ENCODE measurements at regions not wholly inside any gene's neighbourhood (a gene's known extent, or its start where the extent isn't known, plus 50 kb on each side); places are given as distances from the start of the nearest gene placed in this dataset.
"Not testable (repeated sequence)": the region's sequence is repeated elsewhere in the genome, so short reads cannot be mapped to it uniquely, and the experiment has no call there.

GRCh38 chr6:80922916-80923455 lies 816.5 kb downstream of the BCKDHB start:
- Histone ChIP-seq H3K4me3 (ENCODE audit: low read length) (no peak overlapping the region), H3K36me3 (ENCODE audit: control insufficient read depth, insufficient read depth, low read length) (no peaks in the 10 kb centered on the region), H3K27me3 (ENCODE audit: control insufficient read depth, insufficient read depth, low read length) (no peaks in the 10 kb centered on the region), H3K9me3 (ENCODE audit: control insufficient read depth, low read depth, low read length) (no peaks in the 10 kb centered on the region), H3K4me1 (ENCODE audit: control insufficient read depth, insufficient read depth, low read length) (no peaks in the 10 kb centered on the region), H3K27ac (ENCODE audit: low read length) (no peak overlapping the region)
- no peak for DNase-seq
- WGBS (ENCODE audit: insufficient coverage, low lambda C conversion rate): 80% methylated on average over 1 of the region's 1 CpG

GRCh38 chr6:80921861-80922460 lies 815.5 kb downstream of the BCKDHB start:
- WGBS (ENCODE audit: insufficient coverage, low lambda C conversion rate): no CpG with 5 or more reads among the region's 2 CpGs

DNA sequence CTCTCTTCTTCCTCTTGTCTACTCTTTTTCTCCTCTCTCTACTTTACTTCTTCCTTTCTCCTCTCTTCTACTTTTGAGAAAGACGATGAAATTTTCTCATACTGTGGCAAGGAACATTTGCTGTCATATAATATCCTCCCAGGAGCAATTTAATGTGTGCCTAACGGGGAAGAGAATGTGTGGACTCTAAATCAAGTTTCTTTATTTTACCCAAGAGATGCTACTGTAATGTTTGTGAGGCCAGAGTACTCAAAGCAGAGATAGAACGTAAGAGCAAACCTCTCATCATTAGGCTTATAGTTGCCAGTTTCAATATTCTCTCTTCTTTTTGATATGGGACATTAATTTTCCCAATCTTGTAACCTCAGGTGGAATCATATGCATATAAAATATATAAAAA lies 801.4 kb downstream of the BCKDHB start:
- Histone ChIP-seq H3K4me3 (ENCODE audit: low read length) (no peak overlapping the region), H3K9me3 (ENCODE audit: control insufficient read depth, low read depth, low read length) (no peaks in the 10 kb centered on the region), H3K27me3 (ENCODE audit: control insufficient read depth, insufficient read depth, low read length) (no peaks in the 10 kb centered on the region), H3K4me1 (ENCODE audit: control insufficient read depth, insufficient read depth, low read length) (no peaks in the 10 kb centered on the region), H3K36me3 (ENCODE audit: control insufficient read depth, insufficient read depth, low read length) (no peaks in the 10 kb centered on the region), H3K27ac (ENCODE audit: low read length) (no peak overlapping the region)
- 78% methylated on average over 1 of the region's 3 CpGs for WGBS (ENCODE audit: insufficient coverage, low lambda C conversion rate)
- DNase-seq: no peak

More at GRCh38 chr6:80921861-80922460, 815.5 kb downstream of the BCKDHB start:
- H3K4me3 ChIP-seq (ENCODE audit: low read length): no peak overlapping the region
- H3K27me3 ChIP-seq (ENCODE audit: control insufficient read depth, insufficient read depth, low read length): no peaks in the 10 kb centered on the region
- no peaks in the 10 kb centered on the region for H3K36me3 ChIP-seq (ENCODE audit: control insufficient read depth, insufficient read depth, low read length)
- H3K27ac ChIP-seq (ENCODE audit: low read length): no peak overlapping the region
- DNase-seq: no peak
- no peaks in the 10 kb centered on the region for H3K4me1 ChIP-seq (ENCODE audit: control insufficient read depth, insufficient read depth, low read length)
- no peaks in the 10 kb centered on the region for H3K9me3 ChIP-seq (ENCODE audit: control insufficient read depth, low read depth, low read length)

DNA sequence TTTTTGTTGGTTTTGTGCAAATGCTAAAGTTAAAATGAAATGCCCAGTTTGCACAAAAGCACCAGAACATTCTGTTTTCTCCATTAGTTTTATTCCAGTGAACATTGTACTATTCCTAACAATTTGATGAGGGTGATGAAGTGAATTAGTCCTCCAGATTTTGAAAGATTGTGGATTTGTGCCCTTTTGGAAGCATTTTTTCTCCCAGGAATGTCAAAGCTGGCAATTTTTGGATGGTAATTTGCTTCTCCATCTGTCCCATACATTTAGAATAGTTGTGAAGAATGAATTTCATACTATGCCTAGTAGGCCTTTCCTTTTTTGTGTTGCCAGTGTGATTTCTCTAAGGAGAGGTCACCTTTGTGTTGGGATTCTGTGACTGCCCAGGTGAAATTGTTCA lies 797.2 kb downstream of the BCKDHB start:
- no peaks in the 10 kb centered on the region for H3K36me3 ChIP-seq (ENCODE audit: control insufficient read depth, insufficient read depth, low read length)
- H3K9me3 ChIP-seq (ENCODE audit: control insufficient read depth, low read depth, low read length): no peaks in the 10 kb centered on the region
- no peak overlapping the region for H3K27ac ChIP-seq (ENCODE audit: low read length)
- no peaks in the 10 kb centered on the region for H3K27me3 ChIP-seq (ENCODE audit: control insufficient read depth, insufficient read depth, low read length)
- H3K4me3 ChIP-seq (ENCODE audit: low read length): no peak overlapping the region
- no peak for DNase-seq
- no peaks in the 10 kb centered on the region for H3K4me1 ChIP-seq (ENCODE audit: control insufficient read depth, insufficient read depth, low read length)

- Histone ChIP-seq H3K27me3 (ENCODE audit: control insufficient read depth, insufficient read depth, low read length) (no peaks in the 10 kb centered on the region), H3K4me1 (ENCODE audit: control insufficient read depth, insufficient read depth, low read length) (no peaks in the 10 kb centered on the region), H3K36me3 (ENCODE audit: control insufficient read depth, insufficient read depth, low read length) (no peaks in the 10 kb centered on the region), H3K27ac (ENCODE audit: low read length) (no peak overlapping the region), H3K4me3 (ENCODE audit: low read length) (no peak overlapping the region), H3K9me3 (ENCODE audit: control insufficient read depth, low read depth, low read length) (no peaks in the 10 kb centered on the region)
- DNase-seq: no peak
- WGBS (ENCODE audit: insufficient coverage, low lambda C conversion rate): 100% methylated on average over 1 of the region's 2 CpGs
Measured at GRCh38 chr6:80886475-80886874, 780.0 kb downstream of the BCKDHB start.

DNA sequence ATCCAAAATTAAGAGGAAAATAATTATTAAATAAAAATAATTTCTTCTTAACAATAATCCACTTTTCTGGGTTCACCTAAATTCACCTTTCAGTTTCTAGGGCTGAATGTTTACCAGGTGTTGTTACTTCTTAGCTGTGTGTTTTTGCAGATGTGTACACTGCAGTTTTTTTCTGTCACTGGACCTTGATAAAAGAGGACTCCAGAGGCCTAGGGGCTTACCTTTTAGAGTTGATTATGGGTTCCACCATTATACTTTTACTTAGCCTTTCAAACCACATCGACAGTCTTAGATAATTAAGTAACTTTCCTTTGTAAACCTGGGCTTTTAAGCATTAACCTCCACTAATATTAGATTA lies 766.5 kb downstream of the BCKDHB start:
- H3K36me3 ChIP-seq (ENCODE audit: control insufficient read depth, insufficient read depth, low read length): no peaks in the 10 kb centered on the region
- DNase-seq: no peak
- H3K4me1 ChIP-seq (ENCODE audit: control insufficient read depth, insufficient read depth, low read length): no peaks in the 10 kb centered on the region

DNA sequence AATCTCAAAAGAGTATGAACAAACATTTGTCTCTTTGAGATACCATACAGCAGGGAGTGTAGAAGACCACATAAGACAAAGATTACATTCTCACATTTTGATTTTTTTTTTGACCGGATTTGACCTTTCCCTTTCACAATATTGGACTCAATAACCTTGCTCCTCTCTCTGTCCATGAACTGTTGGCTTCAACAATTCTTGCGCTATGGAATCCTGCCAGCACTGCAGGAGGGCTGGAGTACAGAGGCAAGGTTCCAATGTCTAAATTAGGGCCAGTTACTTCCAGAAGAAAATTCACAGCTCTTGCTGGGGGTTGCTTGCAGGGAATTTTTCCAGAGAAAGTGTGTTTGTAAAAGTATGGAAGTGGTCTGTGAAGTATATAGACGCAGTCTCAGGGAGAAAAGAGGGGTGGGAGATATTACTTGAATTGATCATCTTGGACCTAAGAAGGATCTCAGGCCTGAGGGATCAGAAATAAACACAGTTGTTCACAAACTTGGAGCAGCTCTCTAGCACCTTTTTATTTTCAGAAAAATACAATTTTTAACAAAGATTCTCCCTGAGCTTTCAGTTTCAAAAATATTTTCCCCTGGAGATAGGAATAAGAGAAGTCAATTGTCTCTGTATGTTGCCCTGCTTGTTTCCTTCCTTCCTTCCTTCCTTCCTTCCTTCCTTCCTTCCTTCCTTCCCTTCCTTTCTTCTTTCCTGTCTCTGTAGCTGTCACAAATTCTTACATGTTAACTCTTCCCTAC lies 765.9 kb downstream of the BCKDHB start:
- peaks cover 2% of the 10 kb centered on the region for H3K9me3 ChIP-seq (ENCODE audit: control insufficient read depth, low read depth, low read length)
- no peaks in the 10 kb centered on the region for H3K4me1 ChIP-seq (ENCODE audit: control insufficient read depth, insufficient read depth, low read length)
- H3K4me3 ChIP-seq (ENCODE audit: low read length): no peak overlapping the region
- no peak for DNase-seq
- WGBS (ENCODE audit: insufficient coverage, low lambda C conversion rate): 90% methylated on average over 2 of the region's 3 CpGs
- no peaks in the 10 kb centered on the region for H3K27me3 ChIP-seq (ENCODE audit: control insufficient read depth, insufficient read depth, low read length)
- H3K36me3 ChIP-seq (ENCODE audit: control insufficient read depth, insufficient read depth, low read length): no peaks in the 10 kb centered on the region
- no peak overlapping the region for H3K27ac ChIP-seq (ENCODE audit: low read length)

More for the DNA sequence above, 766.5 kb downstream of the BCKDHB start:
- H3K4me3 ChIP-seq (ENCODE audit: low read length): no peak overlapping the region
- H3K9me3 ChIP-seq (ENCODE audit: control insufficient read depth, low read depth, low read length): peaks cover 2% of the 10 kb centered on the region
- WGBS (ENCODE audit: insufficient coverage, low lambda C conversion rate): 20% methylated on average over 1 of the region's 1 CpG
- H3K27me3 ChIP-seq (ENCODE audit: control insufficient read depth, insufficient read depth, low read length): no peaks in the 10 kb centered on the region
- no peak overlapping the region for H3K27ac ChIP-seq (ENCODE audit: low read length)

GRCh38 chr6:80862756-80863155 lies 756.3 kb downstream of the BCKDHB start:
- Histone ChIP-seq H3K4me1 (ENCODE audit: control insufficient read depth, insufficient read depth, low read length) (no peaks in the 10 kb centered on the region), H3K4me3 (ENCODE audit: low read length) (no peak overlapping the region), H3K36me3 (ENCODE audit: control insufficient read depth, insufficient read depth, low read length) (no peaks in the 10 kb centered on the region), H3K27ac (ENCODE audit: low read length) (no peak overlapping the region), H3K9me3 (ENCODE audit: control insufficient read depth, low read depth, low read length) (no peaks in the 10 kb centered on the region), H3K27me3 (ENCODE audit: control insufficient read depth, insufficient read depth, low read length) (no peaks in the 10 kb centered on the region)
- DNase-seq: no peak
- WGBS (ENCODE audit: insufficient coverage, low lambda C conversion rate): 100% methylated on average over 2 of the region's 4 CpGs

DNA sequence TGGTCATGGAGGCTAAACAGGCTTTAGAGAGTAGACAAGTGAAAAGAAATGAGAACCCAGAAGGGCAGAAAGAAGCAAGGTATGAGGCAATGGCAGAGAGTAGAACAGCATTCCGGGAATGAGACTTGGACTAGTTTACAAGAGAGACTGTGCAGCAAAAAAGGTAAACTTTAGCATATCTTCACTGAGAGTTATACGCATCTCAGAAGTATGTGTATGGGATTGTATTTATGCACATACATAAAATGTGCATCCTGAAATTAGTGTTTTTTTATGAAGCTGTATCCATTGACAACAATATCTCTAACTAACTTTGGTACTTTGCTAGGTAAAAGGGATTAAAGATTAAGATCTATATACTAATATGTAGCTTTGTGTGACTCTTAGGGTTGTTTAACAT lies 753.6 kb downstream of the BCKDHB start:
- H3K4me3 ChIP-seq (ENCODE audit: low read length): no peak overlapping the region
- no peak overlapping the region for H3K27ac ChIP-seq (ENCODE audit: low read length)
- no peaks in the 10 kb centered on the region for H3K9me3 ChIP-seq (ENCODE audit: control insufficient read depth, low read depth, low read length)
- H3K4me1 ChIP-seq (ENCODE audit: control insufficient read depth, insufficient read depth, low read length): no peaks in the 10 kb centered on the region
- no peaks in the 10 kb centered on the region for H3K36me3 ChIP-seq (ENCODE audit: control insufficient read depth, insufficient read depth, low read length)
- WGBS (ENCODE audit: insufficient coverage, low lambda C conversion rate): 100% methylated on average over 1 of the region's 2 CpGs
- H3K27me3 ChIP-seq (ENCODE audit: control insufficient read depth, insufficient read depth, low read length): no peaks in the 10 kb centered on the region
- DNase-seq: no peak

- no CpG with 5 or more reads among the region's 12 CpGs for WGBS (ENCODE audit: insufficient coverage, low lambda C conversion rate)
Measured at GRCh38 chr6:80847973-80848372, 741.5 kb downstream of the BCKDHB start.

DNA sequence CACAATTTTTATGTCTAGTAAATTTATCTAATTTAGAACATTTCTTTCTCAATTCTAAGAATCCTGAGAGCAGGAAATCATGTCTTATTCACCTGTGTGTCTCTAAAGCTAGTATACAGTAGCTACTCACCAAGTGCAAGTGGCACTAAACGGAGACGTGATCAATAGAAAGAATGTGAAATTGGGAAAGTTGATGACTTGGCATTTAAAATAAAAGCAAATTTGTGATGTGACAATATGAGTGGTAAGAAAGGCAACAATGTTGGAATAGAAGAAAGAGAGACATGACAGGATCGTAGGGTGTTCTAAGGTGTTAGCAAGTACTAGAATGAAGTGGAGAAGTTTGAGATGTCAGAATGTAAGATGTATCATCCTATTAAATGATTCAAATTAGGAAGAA lies 725.9 kb downstream of the BCKDHB start:
- DNase-seq: no peak
- Histone ChIP-seq H3K27me3 (ENCODE audit: control insufficient read depth, insufficient read depth, low read length) (no peaks in the 10 kb centered on the region), H3K4me1 (ENCODE audit: control insufficient read depth, insufficient read depth, low read length) (no peaks in the 10 kb centered on the region), H3K36me3 (ENCODE audit: control insufficient read depth, insufficient read depth, low read length) (no peaks in the 10 kb centered on the region), H3K9me3 (ENCODE audit: control insufficient read depth, low read depth, low read length) (no peaks in the 10 kb centered on the region), H3K27ac (ENCODE audit: low read length) (no peak overlapping the region), H3K4me3 (ENCODE audit: low read length) (no peak overlapping the region)
- 89% methylated on average over 3 of the region's 3 CpGs for WGBS (ENCODE audit: insufficient coverage, low lambda C conversion rate)

More at GRCh38 chr6:80847973-80848372, 741.5 kb downstream of the BCKDHB start:
- not testable (repeated sequence) for H3K27ac ChIP-seq (ENCODE audit: low read length); H3K4me1 ChIP-seq (ENCODE audit: control insufficient read depth, insufficient read depth, low read length); DNase-seq; H3K36me3 ChIP-seq (ENCODE audit: control insufficient read depth, insufficient read depth, low read length); H3K9me3 ChIP-seq (ENCODE audit: control insufficient read depth, low read depth, low read length); H3K4me3 ChIP-seq (ENCODE audit: low read length); H3K27me3 ChIP-seq (ENCODE audit: control insufficient read depth, insufficient read depth, low read length)
